ENCODE measurements at regions not wholly inside any gene's neighbourhood (a gene's known extent, or its start where the extent isn't known, plus 50 kb on each side); places are given as distances from the start of the nearest gene placed in this dataset.

DNA sequence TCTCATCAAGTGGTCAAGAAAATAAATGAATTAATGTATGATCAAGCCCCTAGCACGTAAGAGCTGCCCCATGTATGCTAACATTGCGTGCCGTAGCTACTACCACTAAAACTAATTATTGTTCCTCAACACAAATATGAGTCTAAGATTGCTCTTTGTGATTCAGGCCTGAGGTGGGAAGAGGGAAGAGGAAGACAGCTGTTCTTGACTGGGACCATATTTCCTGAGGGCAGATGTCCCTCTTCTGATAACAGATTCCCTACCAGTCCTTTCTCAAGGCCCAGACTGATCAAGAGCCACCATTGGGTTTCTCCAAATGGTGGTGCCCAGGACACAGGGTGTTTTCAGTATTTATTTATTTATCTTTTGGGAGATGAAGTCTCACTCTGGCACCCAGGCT lies 87.2 kb upstream of the CADM1 start:
- TF ChIP-seq, protein P1, sequence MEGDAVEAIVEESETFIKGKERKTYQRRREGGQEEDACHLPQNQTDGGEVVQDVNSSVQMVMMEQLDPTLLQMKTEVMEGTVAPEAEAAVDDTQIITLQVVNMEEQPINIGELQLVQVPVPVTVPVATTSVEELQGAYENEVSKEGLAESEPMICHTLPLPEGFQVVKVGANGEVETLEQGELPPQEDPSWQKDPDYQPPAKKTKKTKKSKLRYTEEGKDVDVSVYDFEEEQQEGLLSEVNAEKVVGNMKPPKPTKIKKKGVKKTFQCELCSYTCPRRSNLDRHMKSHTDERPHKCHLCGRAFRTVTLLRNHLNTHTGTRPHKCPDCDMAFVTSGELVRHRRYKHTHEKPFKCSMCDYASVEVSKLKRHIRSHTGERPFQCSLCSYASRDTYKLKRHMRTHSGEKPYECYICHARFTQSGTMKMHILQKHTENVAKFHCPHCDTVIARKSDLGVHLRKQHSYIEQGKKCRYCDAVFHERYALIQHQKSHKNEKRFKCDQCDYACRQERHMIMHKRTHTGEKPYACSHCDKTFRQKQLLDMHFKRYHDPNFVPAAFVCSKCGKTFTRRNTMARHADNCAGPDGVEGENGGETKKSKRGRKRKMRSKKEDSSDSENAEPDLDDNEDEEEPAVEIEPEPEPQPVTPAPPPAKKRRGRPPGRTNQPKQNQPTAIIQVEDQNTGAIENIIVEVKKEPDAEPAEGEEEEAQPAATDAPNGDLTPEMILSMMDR (conservative IDR thresholded peaks at IDR 0.05 in 1 of 2, IDR thresholded peaks at IDR 0.05 in 1 of 2; ENCODE audit: extremely low read depth in 1 of 2, insufficient read depth in 1 of 2, low read depth in 1 of 2, low read length in 2 of 2): no peak
- no peak for TF ChIP-seq EZH2 (IDR thresholded peaks at IDR 0.05; ENCODE audit: borderline replicate concordance, low read length)

Data from mammary epithelial cell (primary cell).